SK-N-SH treated with all-trans-retinoic acid at 6 μM for 48 hours (cell line): ENCODE measurements at regions not wholly inside any gene's neighbourhood (a gene's known extent, or its start where the extent isn't known, plus 50 kb on each side); places are given as distances from the start of the nearest gene placed in this dataset.

Experiments
- CSDC2 ChIP-seq: fragments of 250-450 bp; sonication (Bioruptor Pico); IDR thresholded peaks from 2 replicates; pipeline ENCODE4 v1.5.0; 2020; ENCODE audit warnings: mild to moderate bottlenecking, moderate library complexity
- PATZ1 ChIP-seq: fragments of 250-450 bp; sonication (Bioruptor Pico); IDR thresholded peaks from 2 replicates; pipeline ENCODE4 v1.8.0; 2020; ENCODE audit warnings: mild to moderate bottlenecking, moderate library complexity, borderline replicate concordance
- TOX ChIP-seq: fragments of 250-450 bp; sonication (Bioruptor Pico); IDR thresholded peaks from 2 replicates; pipeline ENCODE4 v1.8.0; 2021; ENCODE audit warnings: mild to moderate bottlenecking, moderate library complexity, borderline replicate concordance
- ZFP3 ChIP-seq: fragments of 250-450 bp; sonication (Bioruptor Pico); IDR thresholded peaks from 2 replicates; pipeline ENCODE4 v1.5.0; 2020; ENCODE audit warnings: mild to moderate bottlenecking, moderate library complexity
- ZFP30 ChIP-seq: fragments of 450-650 bp; formaldehyde crosslinking; IDR thresholded peaks from 2 replicates; pipeline ENCODE4 v1.5.0; 2022; ENCODE audit warnings: mild to moderate bottlenecking, moderate library complexity

- no peak; the same call in 1 of the 2 replicates for TF ChIP-seq PATZ1 (CRISPR knock-in tag)
- no peak for TF ChIP-seq ZFP30 (CRISPR knock-in tag)
- TF ChIP-seq TOX (CRISPR knock-in tag) = no peak
- TF ChIP-seq CSDC2 (CRISPR knock-in tag) = no peak
- TF ChIP-seq ZFP3 (CRISPR knock-in tag) = no peak
Observed at GRCh38 chr10:109027534-109028185, 895.7 kb downstream of the XPNPEP1 start.
